ENCODE measurements at regions not wholly inside any gene's neighbourhood (a gene's known extent, or its start where the extent isn't known, plus 50 kb on each side); places are given as distances from the start of the nearest gene placed in this dataset.

DNA sequence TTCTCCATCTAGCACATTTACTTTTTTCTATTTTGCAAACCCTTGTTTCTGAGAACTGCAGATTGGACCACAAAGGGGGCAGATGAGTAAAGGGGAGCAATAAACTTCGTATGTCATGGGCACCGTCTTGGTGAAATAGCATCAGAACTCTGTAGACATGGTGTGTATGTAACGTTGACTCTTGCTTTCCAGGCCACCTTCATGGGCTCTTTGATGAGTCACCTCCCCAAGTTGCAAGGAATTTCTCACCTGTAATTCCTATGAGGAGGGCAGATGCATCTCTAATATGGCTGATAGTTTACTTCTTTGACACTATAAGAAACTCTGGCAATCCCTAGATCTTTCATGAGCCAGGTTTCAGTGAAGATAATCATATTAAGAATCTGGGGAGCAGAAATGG is 163.4 kb upstream of the PLPPR1 start (continued):
- TF ChIP-seq, protein P1, sequence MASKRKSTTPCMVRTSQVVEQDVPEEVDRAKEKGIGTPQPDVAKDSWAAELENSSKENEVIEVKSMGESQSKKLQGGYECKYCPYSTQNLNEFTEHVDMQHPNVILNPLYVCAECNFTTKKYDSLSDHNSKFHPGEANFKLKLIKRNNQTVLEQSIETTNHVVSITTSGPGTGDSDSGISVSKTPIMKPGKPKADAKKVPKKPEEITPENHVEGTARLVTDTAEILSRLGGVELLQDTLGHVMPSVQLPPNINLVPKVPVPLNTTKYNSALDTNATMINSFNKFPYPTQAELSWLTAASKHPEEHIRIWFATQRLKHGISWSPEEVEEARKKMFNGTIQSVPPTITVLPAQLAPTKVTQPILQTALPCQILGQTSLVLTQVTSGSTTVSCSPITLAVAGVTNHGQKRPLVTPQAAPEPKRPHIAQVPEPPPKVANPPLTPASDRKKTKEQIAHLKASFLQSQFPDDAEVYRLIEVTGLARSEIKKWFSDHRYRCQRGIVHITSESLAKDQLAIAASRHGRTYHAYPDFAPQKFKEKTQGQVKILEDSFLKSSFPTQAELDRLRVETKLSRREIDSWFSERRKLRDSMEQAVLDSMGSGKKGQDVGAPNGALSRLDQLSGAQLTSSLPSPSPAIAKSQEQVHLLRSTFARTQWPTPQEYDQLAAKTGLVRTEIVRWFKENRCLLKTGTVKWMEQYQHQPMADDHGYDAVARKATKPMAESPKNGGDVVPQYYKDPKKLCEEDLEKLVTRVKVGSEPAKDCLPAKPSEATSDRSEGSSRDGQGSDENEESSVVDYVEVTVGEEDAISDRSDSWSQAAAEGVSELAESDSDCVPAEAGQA (IDR thresholded peaks at IDR 0.05; ENCODE audit: low read depth), result no peak
- TF ChIP-seq, protein P1 (CRISPR knock-in tag; IDR thresholded peaks at IDR 0.05; ENCODE audit: borderline replicate concordance), result no peak
- TF ChIP-seq, protein P2, sequence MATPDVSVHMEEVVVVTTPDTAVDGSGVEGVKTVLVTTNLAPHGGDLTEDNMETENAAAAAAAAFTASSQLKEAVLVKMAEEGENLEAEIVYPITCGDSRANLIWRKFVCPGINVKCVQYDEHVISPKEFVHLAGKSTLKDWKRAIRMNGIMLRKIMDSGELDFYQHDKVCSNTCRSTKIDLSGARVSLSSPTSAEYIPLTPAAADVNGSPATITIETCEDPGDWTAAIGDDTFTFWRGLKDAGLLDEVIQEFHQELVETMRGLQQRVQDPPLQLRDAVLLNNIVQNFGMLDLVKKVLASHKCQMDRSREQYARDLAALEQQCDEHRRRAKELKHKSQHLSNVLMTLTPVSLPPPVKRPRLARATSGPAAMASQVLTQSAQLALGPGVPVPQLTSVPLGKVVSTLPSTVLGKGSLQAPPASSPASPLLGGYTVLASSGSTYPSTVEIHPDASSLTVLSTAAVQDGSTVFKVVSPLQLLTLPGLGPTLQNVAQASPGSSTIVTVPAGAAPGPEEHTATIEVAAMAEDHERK (CRISPR knock-in tag; IDR thresholded peaks at IDR 0.05; ENCODE audit: low read depth), result no peak
- TF ChIP-seq, protein P3, sequence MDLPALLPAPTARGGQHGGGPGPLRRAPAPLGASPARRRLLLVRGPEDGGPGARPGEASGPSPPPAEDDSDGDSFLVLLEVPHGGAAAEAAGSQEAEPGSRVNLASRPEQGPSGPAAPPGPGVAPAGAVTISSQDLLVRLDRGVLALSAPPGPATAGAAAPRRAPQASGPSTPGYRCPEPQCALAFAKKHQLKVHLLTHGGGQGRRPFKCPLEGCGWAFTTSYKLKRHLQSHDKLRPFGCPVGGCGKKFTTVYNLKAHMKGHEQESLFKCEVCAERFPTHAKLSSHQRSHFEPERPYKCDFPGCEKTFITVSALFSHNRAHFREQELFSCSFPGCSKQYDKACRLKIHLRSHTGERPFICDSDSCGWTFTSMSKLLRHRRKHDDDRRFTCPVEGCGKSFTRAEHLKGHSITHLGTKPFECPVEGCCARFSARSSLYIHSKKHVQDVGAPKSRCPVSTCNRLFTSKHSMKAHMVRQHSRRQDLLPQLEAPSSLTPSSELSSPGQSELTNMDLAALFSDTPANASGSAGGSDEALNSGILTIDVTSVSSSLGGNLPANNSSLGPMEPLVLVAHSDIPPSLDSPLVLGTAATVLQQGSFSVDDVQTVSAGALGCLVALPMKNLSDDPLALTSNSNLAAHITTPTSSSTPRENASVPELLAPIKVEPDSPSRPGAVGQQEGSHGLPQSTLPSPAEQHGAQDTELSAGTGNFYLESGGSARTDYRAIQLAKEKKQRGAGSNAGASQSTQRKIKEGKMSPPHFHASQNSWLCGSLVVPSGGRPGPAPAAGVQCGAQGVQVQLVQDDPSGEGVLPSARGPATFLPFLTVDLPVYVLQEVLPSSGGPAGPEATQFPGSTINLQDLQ (CRISPR knock-in tag; IDR thresholded peaks at IDR 0.05), result no peak
- TF ChIP-seq, protein P4, sequence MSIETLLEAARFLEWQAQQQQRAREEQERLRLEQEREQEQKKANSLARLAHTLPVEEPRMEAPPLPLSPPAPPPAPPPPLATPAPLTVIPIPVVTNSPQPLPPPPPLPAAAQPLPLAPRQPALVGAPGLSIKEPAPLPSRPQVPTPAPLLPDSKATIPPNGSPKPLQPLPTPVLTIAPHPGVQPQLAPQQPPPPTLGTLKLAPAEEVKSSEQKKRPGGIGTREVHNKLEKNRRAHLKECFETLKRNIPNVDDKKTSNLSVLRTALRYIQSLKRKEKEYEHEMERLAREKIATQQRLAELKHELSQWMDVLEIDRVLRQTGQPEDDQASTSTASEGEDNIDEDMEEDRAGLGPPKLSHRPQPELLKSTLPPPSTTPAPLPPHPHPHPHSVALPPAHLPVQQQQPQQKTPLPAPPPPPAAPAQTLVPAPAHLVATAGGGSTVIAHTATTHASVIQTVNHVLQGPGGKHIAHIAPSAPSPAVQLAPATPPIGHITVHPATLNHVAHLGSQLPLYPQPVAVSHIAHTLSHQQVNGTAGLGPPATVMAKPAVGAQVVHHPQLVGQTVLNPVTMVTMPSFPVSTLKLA (IDR thresholded peaks at IDR 0.05), result no peak
- TF ChIP-seq KMT2A (CRISPR knock-in tag; IDR thresholded peaks at IDR 0.05), result no peak

All from HepG2 (cell line).